BLaER1 treated with 17β-estradiol and CSF1 and Interleukin-3, amounts not matched to agents 10 nM and 100 nM (cell line): ENCODE measurements at regions not wholly inside any gene's neighbourhood (a gene's known extent, or its start where the extent isn't known, plus 50 kb on each side); places are given as distances from the start of the nearest gene placed in this dataset.

Experiments
- H3K27ac ChIP-seq, 11 experiments: shearing (Covaris generic); formaldehyde crosslinking; 2 replicates each; pipeline ENCODE4 v1.8.1; 2022
- H3K27me3 ChIP-seq, 11 experiments: shearing (Covaris generic); formaldehyde crosslinking; 2 replicates each; pipeline ENCODE4 v1.8.1; 2022
- H3K36me3 ChIP-seq, 11 experiments: shearing (Covaris generic); formaldehyde crosslinking; 2 replicates each; pipeline ENCODE4 v1.8.1; 2022
- H3K4me1 ChIP-seq, 10 experiments: shearing (Covaris generic); formaldehyde crosslinking; 2 replicates each; pipeline ENCODE4 v1.8.1; 2022
- H3K4me2 ChIP-seq, 11 experiments: shearing (Covaris generic); formaldehyde crosslinking; 2 replicates each; pipeline ENCODE4 v1.8.1; 2022
- H3K4me3 ChIP-seq, 10 experiments: shearing (Covaris generic); formaldehyde crosslinking; 2 replicates each; pipeline ENCODE4 v1.8.1; 2022
- H3K9ac ChIP-seq, 11 experiments: shearing (Covaris generic); formaldehyde crosslinking; 2 replicates each; pipeline ENCODE4 v1.8.1; 2022
- H3K9me3 ChIP-seq, 11 experiments: shearing (Covaris generic); formaldehyde crosslinking; replicated peaks in 1 of 11; 2 replicates each; pipeline ENCODE4 v1.8.1; 2022
- H4K20me1 ChIP-seq, 11 experiments: shearing (Covaris generic); formaldehyde crosslinking; 2 replicates each; pipeline ENCODE4 v1.8.1; 2022
- Cebpa-rat ChIP-seq, 11 experiments: shearing (Covaris generic); IDR thresholded peaks; 2 replicates each; pipeline ENCODE4 v1.8.1; 2022

- TF ChIP-seq Cebpa-rat (IDR thresholded peaks at IDR 0.05), result no peak
- Histone ChIP-seq H3K9me3 (no peaks in the 10 kb centered on the region), H3K4me1 (peaks cover 0 to 6% (median 0%) of the 10 kb centered on the region in 10 experiments; a peak in 2 of 20 replicates), H3K9ac (no peak overlapping the region), H4K20me1 (no peaks in the 10 kb centered on the region), H3K27me3 (no peaks in the 10 kb centered on the region), H3K27ac (no peak overlapping the region), H3K4me3 (no peak overlapping the region), H3K4me2 (no peak overlapping the region), H3K36me3 (no peaks in the 10 kb centered on the region)
These were observed 311.2 kb downstream of the OSR1 start for GRCh38 chr2:19046986-19047780.

GRCh38 chr2:19045151-19045550 is 313.3 kb downstream of the OSR1 start:
- Histone ChIP-seq H3K9me3 (no peaks in the 10 kb centered on the region), H3K4me1 (peaks cover 0 to 5% (median 0%) of the 10 kb centered on the region in 10 experiments; a peak in 7 of 20 replicates), H4K20me1 (no peaks in the 10 kb centered on the region), H3K9ac (no peak overlapping the region), H3K4me3 (no peak overlapping the region), H3K4me2 (no peak overlapping the region), H3K27me3 (no peaks in the 10 kb centered on the region), H3K36me3 (no peaks in the 10 kb centered on the region), H3K27ac (no peak overlapping the region)
- TF ChIP-seq Cebpa-rat (IDR thresholded peaks at IDR 0.05), result no peak

GRCh38 chr2:19043893-19044292 is 314.5 kb downstream of the OSR1 start:
- no peak overlapping the region for H3K4me3 ChIP-seq

GRCh38 chr2:19041434-19042041 is 316.9 kb downstream of the OSR1 start:
- Histone ChIP-seq H4K20me1 (peaks cover 0 to 4% (median 0%) of the 10 kb centered on the region in 11 experiments; a peak in 1 of 22 replicates), H3K4me1 (peaks cover 0 to 31% (median 19%) of the 10 kb centered on the region in 10 experiments; a peak in 13 of 20 replicates)
- no peak for TF ChIP-seq Cebpa-rat (IDR thresholded peaks at IDR 0.05)

More at GRCh38 chr2:19043893-19044292, 314.5 kb downstream of the OSR1 start:
- Histone ChIP-seq H3K4me1 (peaks cover 0 to 17% (median 10%) of the 10 kb centered on the region in 10 experiments; a peak in 13 of 20 replicates), H3K9me3 (no peaks in the 10 kb centered on the region), H3K27me3 (no peaks in the 10 kb centered on the region), H3K4me2 (no peak overlapping the region), H4K20me1 (peaks cover 0 to 1% (median 0%) of the 10 kb centered on the region in 11 experiments; a peak in 1 of 22 replicates), H3K27ac (no peak overlapping the region), H3K36me3 (no peaks in the 10 kb centered on the region), H3K9ac (no peak overlapping the region)
- no peak for TF ChIP-seq Cebpa-rat (IDR thresholded peaks at IDR 0.05)

GRCh38 chr2:19038071-19039015 is 320.1 kb downstream of the OSR1 start:
- Histone ChIP-seq H3K4me2 (peak overlapping the region in 7 of 11 experiments; percentile 47 to 85 (median 80); a peak in 14 of 22 replicates), H3K27ac (peak overlapping the region in 7 of 11 experiments; percentile 28 to 70 (median 61); a peak in 12 of 22 replicates), H4K20me1 (peaks cover 0 to 4% (median 0%) of the 10 kb centered on the region in 11 experiments; a peak in 1 of 22 replicates), H3K4me1 (peaks cover 0 to 31% (median 19%) of the 10 kb centered on the region in 10 experiments; a peak in 13 of 20 replicates), H3K36me3 (no peaks in the 10 kb centered on the region), H3K9me3 (no peaks in the 10 kb centered on the region), H3K9ac (peak overlapping the region in 1 of 11 experiments; percentile 34; a peak in 2 of 22 replicates), H3K4me3 (no peak overlapping the region), H3K27me3 (no peaks in the 10 kb centered on the region)
- TF ChIP-seq Cebpa-rat (IDR thresholded peaks at IDR 0.05), result peak in 1 of 11 experiments; percentile 33; a peak in 1 of 22 replicates

More at GRCh38 chr2:19041434-19042041, 316.9 kb downstream of the OSR1 start:
- H3K4me2 ChIP-seq, result no peak overlapping the region
- no peaks in the 10 kb centered on the region for H3K36me3 ChIP-seq
- H3K27ac ChIP-seq, result no peak overlapping the region
- H3K9ac ChIP-seq, result no peak overlapping the region
- H3K4me3 ChIP-seq, result no peak overlapping the region
- no peaks in the 10 kb centered on the region for H3K27me3 ChIP-seq
- no peaks in the 10 kb centered on the region for H3K9me3 ChIP-seq

- peaks cover 0 to 4% (median 0%) of the 10 kb centered on the region in 11 experiments; a peak in 1 of 22 replicates for H4K20me1 ChIP-seq
- H3K9me3 ChIP-seq, result no peaks in the 10 kb centered on the region
- no peak overlapping the region for H3K4me2 ChIP-seq
- no peak overlapping the region for H3K4me3 ChIP-seq
- no peaks in the 10 kb centered on the region for H3K27me3 ChIP-seq
- no peak for TF ChIP-seq Cebpa-rat (IDR thresholded peaks at IDR 0.05)
- no peak overlapping the region for H3K9ac ChIP-seq
- no peaks in the 10 kb centered on the region for H3K36me3 ChIP-seq
- H3K4me1 ChIP-seq, result peaks cover 0 to 31% (median 19%) of the 10 kb centered on the region in 10 experiments; a peak in 13 of 20 replicates
- H3K27ac ChIP-seq, result no peak overlapping the region
These were observed 322.3 kb downstream of the OSR1 start for GRCh38 chr2:19036091-19036490.

GRCh38 chr2:19035238-19035637 is 323.2 kb downstream of the OSR1 start:
- H3K4me1 ChIP-seq, result peaks cover 0 to 28% (median 19%) of the 10 kb centered on the region in 10 experiments; a peak in 13 of 20 replicates
- H3K9ac ChIP-seq, result no peak overlapping the region
- no peak overlapping the region for H3K4me2 ChIP-seq
- H3K4me3 ChIP-seq, result no peak overlapping the region
- TF ChIP-seq Cebpa-rat (IDR thresholded peaks at IDR 0.05), result no peak
- no peaks in the 10 kb centered on the region for H3K36me3 ChIP-seq
- no peaks in the 10 kb centered on the region for H3K9me3 ChIP-seq
- H4K20me1 ChIP-seq, result peaks cover 0 to 4% (median 0%) of the 10 kb centered on the region in 11 experiments; a peak in 1 of 22 replicates
- no peaks in the 10 kb centered on the region for H3K27me3 ChIP-seq
- no peak overlapping the region for H3K27ac ChIP-seq

- TF ChIP-seq Cebpa-rat (IDR thresholded peaks at IDR 0.05), result no peak
- Histone ChIP-seq H3K36me3 (no peaks in the 10 kb centered on the region), H3K4me3 (no peak overlapping the region), H4K20me1 (no peaks in the 10 kb centered on the region), H3K4me1 (peaks cover 0 to 8% (median 4%) of the 10 kb centered on the region in 10 experiments; a peak in 12 of 20 replicates), H3K4me2 (no peak overlapping the region), H3K9ac (no peak overlapping the region), H3K27me3 (no peaks in the 10 kb centered on the region), H3K9me3 (no peaks in the 10 kb centered on the region), H3K27ac (no peak overlapping the region)
These were observed 325.2 kb downstream of the OSR1 start for GRCh38 chr2:19033240-19033639.
